ENCODE measurements at regions not wholly inside any gene's neighbourhood (a gene's known extent, or its start where the extent isn't known, plus 50 kb on each side); places are given as distances from the start of the nearest gene placed in this dataset.

DNA sequence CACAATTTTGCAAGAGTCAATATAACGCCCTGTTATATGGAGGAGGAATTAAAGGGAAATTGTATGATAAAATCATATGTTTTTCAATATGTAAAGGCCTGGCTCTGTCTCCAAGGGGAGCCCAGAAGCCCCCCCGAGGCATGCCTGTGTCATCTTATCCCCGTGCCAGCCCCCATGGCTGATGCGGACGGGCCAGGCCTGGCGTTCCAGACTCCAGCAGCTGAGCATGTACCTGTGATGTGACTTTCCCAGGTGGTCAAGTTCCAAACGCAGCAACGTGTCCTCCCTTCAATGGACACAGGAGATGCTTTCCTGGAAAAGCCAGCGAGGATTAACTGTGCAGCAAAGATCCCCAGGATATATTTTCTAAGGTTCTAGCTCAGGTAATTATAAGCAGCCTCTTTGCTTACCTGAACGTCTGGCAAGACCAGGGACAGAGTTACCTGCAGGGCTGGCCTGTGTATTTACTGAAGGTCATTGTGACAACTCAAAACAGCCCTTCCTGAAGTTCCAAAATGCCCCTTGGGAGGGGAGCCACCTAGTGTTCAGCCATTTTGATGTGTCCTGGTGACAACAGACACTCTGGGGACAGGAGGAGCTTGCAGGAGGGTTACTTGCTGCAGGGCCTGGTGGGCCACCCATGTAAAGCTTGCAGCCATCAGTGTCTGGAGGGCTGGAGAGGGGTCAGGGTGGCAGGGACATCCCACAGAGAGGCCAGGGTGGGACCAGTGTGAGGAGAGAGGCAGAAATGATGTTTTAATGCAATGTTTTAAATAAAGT, 53.3 kb upstream of the RNU6ATAC start:
- H3K9ac ChIP-seq (ENCODE audit: insufficient read length, low read depth): no peak overlapping the region
- no peaks in the 10 kb centered on the region for H3K36me3 ChIP-seq (ENCODE audit: insufficient read depth, insufficient read length, low read length)
- H3K9me3 ChIP-seq (ENCODE audit: insufficient read depth, low read length): peaks cover 5% of the 10 kb centered on the region; the same call in 1 of the 2 replicates
- no peaks in the 10 kb centered on the region for H3K27me3 ChIP-seq (ENCODE audit: insufficient read depth, insufficient read length)
- no peak for DNase-seq (ENCODE audit: low read depth, low spot score)
- H3K4me3 ChIP-seq (ENCODE audit: insufficient read length, low read depth): no peak overlapping the region
- TF ChIP-seq ZNF274 (IDR thresholded peaks at IDR 0.05; ENCODE audit: low read depth, low read length) (no peak), YY1 (IDR thresholded peaks at IDR 0.05; ENCODE audit: insufficient read depth, insufficient read length) (no peak), SUZ12 (IDR thresholded peaks at IDR 0.05; ENCODE audit: extremely low read depth, insufficient read depth, insufficient read length) (no peak)
- H3K4me1 ChIP-seq (ENCODE audit: insufficient read depth, insufficient read length): peaks cover 23% of the 10 kb centered on the region

DNA sequence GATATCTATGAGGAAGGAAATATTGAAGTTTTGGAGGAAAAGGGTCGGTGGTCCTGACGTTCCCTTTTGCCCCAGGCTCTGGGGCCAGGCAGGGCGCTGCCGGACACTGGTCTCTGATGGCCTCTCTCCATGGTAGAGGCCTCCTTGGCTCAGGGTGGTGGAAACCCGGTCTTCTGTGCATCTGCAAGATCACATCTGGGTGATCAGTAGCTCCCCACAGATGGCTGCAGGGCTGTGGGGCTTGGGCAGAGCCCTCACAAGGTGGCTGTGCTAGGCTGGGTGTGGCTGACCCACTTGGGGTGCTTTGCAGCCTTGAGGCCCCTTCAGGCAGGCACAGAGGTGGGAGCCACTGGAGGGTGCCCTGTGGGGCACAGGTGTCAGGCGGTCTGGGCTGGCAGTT, 53.9 kb upstream of the RNU6ATAC start:
- Histone ChIP-seq H3K27me3 (ENCODE audit: insufficient read depth, insufficient read length) (no peaks in the 10 kb centered on the region), H3K9me3 (ENCODE audit: insufficient read depth, low read length) (no peaks in the 10 kb centered on the region), H3K36me3 (ENCODE audit: insufficient read depth, insufficient read length, low read length) (no peaks in the 10 kb centered on the region), H3K9ac (ENCODE audit: insufficient read length, low read depth) (no peak overlapping the region), H3K4me3 (ENCODE audit: insufficient read length, low read depth) (no peak overlapping the region), H3K4me1 (ENCODE audit: insufficient read depth, insufficient read length) (peaks cover 27% of the 10 kb centered on the region)
- TF ChIP-seq ZNF274 (IDR thresholded peaks at IDR 0.05; ENCODE audit: low read depth, low read length) (no peak), YY1 (IDR thresholded peaks at IDR 0.05; ENCODE audit: insufficient read depth, insufficient read length) (no peak), SUZ12 (IDR thresholded peaks at IDR 0.05; ENCODE audit: extremely low read depth, insufficient read depth, insufficient read length) (no peak)
- DNase-seq (ENCODE audit: low read depth, low spot score): no peak

DNA sequence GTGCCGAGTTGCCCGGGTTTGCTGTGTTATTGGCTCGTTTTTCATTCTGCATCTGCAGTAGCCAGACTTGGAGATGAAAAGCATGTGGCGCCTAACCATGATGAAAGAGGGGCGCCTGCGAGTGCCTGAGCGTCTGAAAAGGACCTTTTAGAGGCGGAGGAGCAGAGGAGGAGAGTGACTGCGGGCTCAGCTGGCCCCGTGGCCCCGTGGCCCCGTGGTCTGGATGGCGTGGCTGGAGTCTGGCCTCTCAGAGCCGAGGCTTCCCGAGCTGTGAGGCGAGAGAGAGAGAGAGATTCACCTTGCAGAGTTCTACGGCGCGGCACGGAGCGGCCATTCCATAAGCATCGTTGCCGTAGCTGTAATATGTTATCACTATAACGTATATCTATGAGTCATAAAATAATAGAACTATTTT, 55.3 kb upstream of the RNU6ATAC start:
- peaks cover 21% of the 10 kb centered on the region for H3K4me1 ChIP-seq (ENCODE audit: insufficient read depth, insufficient read length)
- no peak overlapping the region for H3K9ac ChIP-seq (ENCODE audit: insufficient read length, low read depth)
- no peak for DNase-seq (ENCODE audit: low read depth, low spot score)
- no peaks in the 10 kb centered on the region for H3K36me3 ChIP-seq (ENCODE audit: insufficient read depth, insufficient read length, low read length)
- no peak for TF ChIP-seq ZNF274 (IDR thresholded peaks at IDR 0.05; ENCODE audit: low read depth, low read length)
- TF ChIP-seq YY1 (IDR thresholded peaks at IDR 0.05; ENCODE audit: insufficient read depth, insufficient read length): no peak
- TF ChIP-seq SUZ12 (IDR thresholded peaks at IDR 0.05; ENCODE audit: extremely low read depth, insufficient read depth, insufficient read length): no peak
- no peak overlapping the region for H3K4me3 ChIP-seq (ENCODE audit: insufficient read length, low read depth)
- H3K9me3 ChIP-seq (ENCODE audit: insufficient read depth, low read length): no peaks in the 10 kb centered on the region
- no peaks in the 10 kb centered on the region for H3K27me3 ChIP-seq (ENCODE audit: insufficient read depth, insufficient read length)

DNA sequence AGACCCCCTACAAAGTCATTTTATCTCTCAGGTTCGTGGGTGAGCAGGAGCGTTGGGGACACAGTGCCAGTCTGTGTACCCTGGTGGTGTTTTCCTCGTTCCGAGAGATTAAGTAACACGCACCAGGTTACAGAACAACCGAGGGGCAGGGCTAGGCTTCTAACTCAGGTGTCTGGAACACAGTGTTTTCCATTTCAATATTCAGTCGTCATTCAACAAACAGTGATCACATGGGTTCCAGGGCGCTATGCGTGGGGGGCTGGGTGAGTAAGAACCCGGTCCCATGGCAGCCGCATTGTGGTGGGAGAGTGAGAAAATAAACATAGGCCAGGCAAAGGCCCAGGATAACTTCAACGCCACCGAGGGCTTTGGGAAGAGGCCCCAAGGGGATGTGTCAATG, 55.9 kb upstream of the RNU6ATAC start:
- Histone ChIP-seq H3K9ac (ENCODE audit: insufficient read length, low read depth) (no peak overlapping the region), H3K4me1 (ENCODE audit: insufficient read depth, insufficient read length) (peaks cover 17% of the 10 kb centered on the region), H3K27me3 (ENCODE audit: insufficient read depth, insufficient read length) (no peaks in the 10 kb centered on the region), H3K36me3 (ENCODE audit: insufficient read depth, insufficient read length, low read length) (no peaks in the 10 kb centered on the region), H3K4me3 (ENCODE audit: insufficient read length, low read depth) (no peak overlapping the region), H3K9me3 (ENCODE audit: insufficient read depth, low read length) (no peaks in the 10 kb centered on the region)
- TF ChIP-seq ZNF274 (IDR thresholded peaks at IDR 0.05; ENCODE audit: low read depth, low read length) (no peak), SUZ12 (IDR thresholded peaks at IDR 0.05; ENCODE audit: extremely low read depth, insufficient read depth, insufficient read length) (no peak), YY1 (IDR thresholded peaks at IDR 0.05; ENCODE audit: insufficient read depth, insufficient read length) (no peak)
- no peak for DNase-seq (ENCODE audit: low read depth, low spot score)

DNA sequence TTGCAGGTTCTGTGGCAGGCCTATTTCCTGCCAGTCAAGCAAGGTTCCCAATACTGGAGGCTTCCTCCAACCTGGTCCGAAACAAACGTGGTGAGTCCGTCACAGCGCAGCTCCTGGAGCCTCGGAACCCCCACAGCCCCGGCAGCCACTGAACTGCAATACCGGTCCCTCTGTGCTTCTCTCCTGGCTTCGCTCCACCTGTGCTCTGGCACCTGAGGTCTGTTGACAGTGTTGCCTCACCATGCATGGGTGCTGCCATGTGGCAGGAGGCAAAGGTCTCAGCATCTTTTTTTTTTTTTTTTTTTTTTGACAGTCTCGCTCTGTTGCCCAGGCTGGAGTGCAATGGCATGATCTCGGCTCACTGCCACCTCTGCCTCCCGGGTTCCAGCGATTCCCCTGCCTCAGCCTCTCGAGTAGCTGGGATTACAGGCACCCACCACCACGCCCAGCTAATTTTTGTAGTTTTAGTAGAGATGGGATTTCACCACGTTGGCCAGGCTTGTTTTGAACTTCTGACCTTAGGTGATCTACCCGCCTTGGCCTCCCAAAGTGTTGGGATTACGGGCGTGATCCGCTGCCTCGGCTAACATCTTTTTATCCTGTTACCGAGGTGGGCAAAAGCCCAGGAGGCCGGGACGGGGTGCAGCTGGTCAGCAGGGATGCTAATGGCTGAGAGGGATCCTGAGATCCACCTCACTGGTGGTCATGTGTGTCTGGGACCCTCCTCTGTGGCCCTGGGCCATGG, 57.1 kb upstream of the RNU6ATAC start:
- no peaks in the 10 kb centered on the region for H3K27me3 ChIP-seq (ENCODE audit: insufficient read depth, insufficient read length)
- no peaks in the 10 kb centered on the region for H3K9me3 ChIP-seq (ENCODE audit: insufficient read depth, low read length)
- no peak for DNase-seq (ENCODE audit: low read depth, low spot score)
- H3K4me1 ChIP-seq (ENCODE audit: insufficient read depth, insufficient read length): peaks cover 21% of the 10 kb centered on the region
- no peaks in the 10 kb centered on the region for H3K36me3 ChIP-seq (ENCODE audit: insufficient read depth, insufficient read length, low read length)
- TF ChIP-seq ZNF274 (IDR thresholded peaks at IDR 0.05; ENCODE audit: low read depth, low read length): no peak
- TF ChIP-seq YY1 (IDR thresholded peaks at IDR 0.05; ENCODE audit: insufficient read depth, insufficient read length): no peak
- TF ChIP-seq SUZ12 (IDR thresholded peaks at IDR 0.05; ENCODE audit: extremely low read depth, insufficient read depth, insufficient read length): no peak
- no peak overlapping the region for H3K9ac ChIP-seq (ENCODE audit: insufficient read length, low read depth)
- no peak overlapping the region for H3K4me3 ChIP-seq (ENCODE audit: insufficient read length, low read depth)

DNA sequence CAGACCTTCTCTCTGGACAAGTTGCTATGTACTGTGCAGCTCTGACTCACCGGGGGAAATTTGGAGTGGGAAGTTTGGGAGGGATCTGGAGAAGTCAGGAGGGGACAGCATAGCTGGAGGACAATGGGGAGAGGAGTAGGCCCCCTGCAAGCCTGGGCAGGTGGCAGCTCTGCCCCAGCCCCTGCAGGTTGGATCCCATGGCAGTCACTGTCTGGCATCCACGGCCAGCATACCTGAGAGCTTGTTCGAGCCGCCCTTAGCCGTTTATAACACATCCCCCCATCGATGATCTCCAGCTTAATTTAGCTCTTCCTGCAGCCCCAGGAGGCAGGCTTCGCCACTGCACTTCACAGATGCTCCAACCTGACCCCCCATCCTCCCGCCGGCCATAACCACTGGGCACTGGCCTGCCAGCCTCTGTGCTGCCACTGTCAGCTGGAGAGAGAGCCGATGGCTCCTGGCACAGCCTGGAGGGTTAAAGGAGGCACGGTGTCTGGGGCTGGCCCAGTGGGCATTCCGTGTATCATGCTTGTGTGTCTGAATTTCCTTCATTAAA, 57.7 kb upstream of the RNU6ATAC start:
- no peak for DNase-seq (ENCODE audit: low read depth, low spot score)
- H3K9ac ChIP-seq (ENCODE audit: insufficient read length, low read depth): no peak overlapping the region
- no peaks in the 10 kb centered on the region for H3K27me3 ChIP-seq (ENCODE audit: insufficient read depth, insufficient read length)
- H3K9me3 ChIP-seq (ENCODE audit: insufficient read depth, low read length): no peaks in the 10 kb centered on the region
- peaks cover 20% of the 10 kb centered on the region for H3K4me1 ChIP-seq (ENCODE audit: insufficient read depth, insufficient read length)
- no peak for TF ChIP-seq YY1 (IDR thresholded peaks at IDR 0.05; ENCODE audit: insufficient read depth, insufficient read length)
- no peak for TF ChIP-seq SUZ12 (IDR thresholded peaks at IDR 0.05; ENCODE audit: extremely low read depth, insufficient read depth, insufficient read length)
- no peak for TF ChIP-seq ZNF274 (IDR thresholded peaks at IDR 0.05; ENCODE audit: low read depth, low read length)
- H3K36me3 ChIP-seq (ENCODE audit: insufficient read depth, insufficient read length, low read length): no peaks in the 10 kb centered on the region
- H3K4me3 ChIP-seq (ENCODE audit: insufficient read length, low read depth): no peak overlapping the region

DNA sequence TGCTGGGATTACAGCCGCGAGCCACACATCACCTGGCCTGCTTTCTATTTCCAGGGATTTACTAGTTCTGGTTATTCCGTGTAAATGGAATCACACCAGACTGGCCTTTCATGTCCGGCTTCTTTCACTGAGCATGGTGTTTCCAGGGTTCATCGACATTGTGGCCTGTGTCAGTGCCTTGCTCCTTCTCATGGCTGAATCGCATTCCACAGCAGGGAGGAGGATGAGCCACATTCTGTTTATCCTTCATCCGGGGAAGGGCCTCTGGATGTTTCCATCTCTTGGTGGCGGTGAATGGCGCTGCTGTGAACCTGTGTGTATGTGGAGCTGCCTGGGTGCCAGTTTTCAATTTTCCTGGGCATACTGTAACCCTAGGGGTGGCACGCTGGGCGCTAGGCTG, 58.7 kb upstream of the RNU6ATAC start:
- H3K36me3 ChIP-seq (ENCODE audit: insufficient read depth, insufficient read length, low read length): no peaks in the 10 kb centered on the region
- no peak for DNase-seq (ENCODE audit: low read depth, low spot score)
- no peaks in the 10 kb centered on the region for H3K9me3 ChIP-seq (ENCODE audit: insufficient read depth, low read length)
- no peak overlapping the region for H3K9ac ChIP-seq (ENCODE audit: insufficient read length, low read depth)
- no peak overlapping the region for H3K4me3 ChIP-seq (ENCODE audit: insufficient read length, low read depth)
- no peaks in the 10 kb centered on the region for H3K27me3 ChIP-seq (ENCODE audit: insufficient read depth, insufficient read length)
- TF ChIP-seq YY1 (IDR thresholded peaks at IDR 0.05; ENCODE audit: insufficient read depth, insufficient read length): no peak
- peaks cover 25% of the 10 kb centered on the region for H3K4me1 ChIP-seq (ENCODE audit: insufficient read depth, insufficient read length)
